Thyroid gland (tissue), 4 donors: ENCODE measurements at regions not wholly inside any gene's neighbourhood (a gene's known extent, or its start where the extent isn't known, plus 50 kb on each side); places are given as distances from the start of the nearest gene placed in this dataset.

Source experiments
- CTCF ChIP-seq, 6 experiments: fragments of 200-600 bp in 3 of 6; fragments of 450-650 bp in 3 of 6; sonication (generic) in 3 of 6; IDR thresholded peaks; one replicate each; pipeline ENCODE4 v1.5.1; 2016 to 2019; ENCODE audit warnings: antibody characterized with exemption in 6 of 6, mild to moderate bottlenecking in 2 of 6, inconsistent platforms in 1 of 6, moderate library complexity in 1 of 6
- POLR2A ChIP-seq, 2 donors: fragments of 450-650 bp; IDR thresholded peaks; one replicate each; pipeline ENCODE4 v1.6.1; 2017; ENCODE audit warnings: antibody characterized with exemption in 2 of 2, mild to moderate bottlenecking in 2 of 2, moderate library complexity in 1 of 2

DNA sequence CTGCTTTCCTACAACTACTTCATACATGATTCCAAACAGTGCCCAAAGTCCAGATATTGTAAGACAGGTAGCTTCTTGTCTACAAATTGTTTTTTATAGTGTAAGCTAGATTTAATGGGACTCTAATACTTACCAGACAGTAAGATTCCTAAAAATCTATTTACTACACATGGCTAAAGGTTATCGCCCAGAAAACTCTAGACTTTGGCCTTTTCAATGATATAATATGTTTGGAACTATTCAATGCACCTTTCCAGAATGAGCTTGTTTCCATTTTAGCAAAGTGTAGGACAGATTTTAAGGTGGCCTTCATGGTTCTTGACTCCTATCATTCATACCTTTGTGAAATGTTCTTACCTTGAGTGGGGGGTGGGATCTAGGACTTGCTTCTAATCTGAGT lies 951.0 kb downstream of the SORCS1 start:
- TF ChIP-seq POLR2A (IDR thresholded peaks at IDR 0.05) (no peak), CTCF (IDR thresholded peaks at IDR 0.05) (no peak)
